MM.1S (cell line): ENCODE measurements at regions not wholly inside any gene's neighbourhood (a gene's known extent, or its start where the extent isn't known, plus 50 kb on each side); places are given as distances from the start of the nearest gene placed in this dataset.

Experiments
- EZH2 ChIP-seq: fragments of 300-600 bp; sonication (generic); optimal IDR thresholded peaks from 2 replicates; pipeline ENCODE3; 2017; ENCODE audit warnings: low read depth, mild to moderate bottlenecking, antibody characterized with exemption, low read length, mixed read lengths
- TF ChIP-seq, protein P1 (sequence below): fragments of 300-600 bp; sonication (generic); IDR thresholded peaks from 2 replicates; pipeline ENCODE4 v1.5.1; 2016; ENCODE audit warnings: antibody characterized with exemption, low read length, mixed read lengths

DNA sequence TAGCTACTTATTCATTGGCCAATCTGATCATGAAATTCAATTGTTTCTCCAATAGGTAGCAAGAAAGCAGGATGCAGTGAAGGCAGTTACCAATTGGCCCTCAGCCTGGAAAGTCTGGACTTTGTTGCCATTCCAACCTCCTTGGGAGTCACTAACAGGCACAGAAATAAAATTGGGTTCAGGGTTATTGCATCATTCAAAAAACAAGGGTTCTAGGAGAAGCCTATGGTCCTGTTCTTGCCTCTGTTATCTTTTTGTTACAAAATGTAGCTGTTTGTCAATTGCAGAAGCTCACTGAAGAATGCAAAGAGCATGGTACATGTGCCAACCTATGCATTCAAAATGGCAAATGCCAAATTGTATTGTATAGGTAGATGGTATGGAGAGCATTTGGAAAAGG is 51.0 kb upstream of the CCNG1 start:
- TF ChIP-seq, protein P1, sequence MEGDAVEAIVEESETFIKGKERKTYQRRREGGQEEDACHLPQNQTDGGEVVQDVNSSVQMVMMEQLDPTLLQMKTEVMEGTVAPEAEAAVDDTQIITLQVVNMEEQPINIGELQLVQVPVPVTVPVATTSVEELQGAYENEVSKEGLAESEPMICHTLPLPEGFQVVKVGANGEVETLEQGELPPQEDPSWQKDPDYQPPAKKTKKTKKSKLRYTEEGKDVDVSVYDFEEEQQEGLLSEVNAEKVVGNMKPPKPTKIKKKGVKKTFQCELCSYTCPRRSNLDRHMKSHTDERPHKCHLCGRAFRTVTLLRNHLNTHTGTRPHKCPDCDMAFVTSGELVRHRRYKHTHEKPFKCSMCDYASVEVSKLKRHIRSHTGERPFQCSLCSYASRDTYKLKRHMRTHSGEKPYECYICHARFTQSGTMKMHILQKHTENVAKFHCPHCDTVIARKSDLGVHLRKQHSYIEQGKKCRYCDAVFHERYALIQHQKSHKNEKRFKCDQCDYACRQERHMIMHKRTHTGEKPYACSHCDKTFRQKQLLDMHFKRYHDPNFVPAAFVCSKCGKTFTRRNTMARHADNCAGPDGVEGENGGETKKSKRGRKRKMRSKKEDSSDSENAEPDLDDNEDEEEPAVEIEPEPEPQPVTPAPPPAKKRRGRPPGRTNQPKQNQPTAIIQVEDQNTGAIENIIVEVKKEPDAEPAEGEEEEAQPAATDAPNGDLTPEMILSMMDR = no peak
- TF ChIP-seq EZH2 = no peak
